GM12892 (cell line): ENCODE measurements at regions not wholly inside any gene's neighbourhood (a gene's known extent, or its start where the extent isn't known, plus 50 kb on each side); places are given as distances from the start of the nearest gene placed in this dataset.

Experiments used
- POLR2A ChIP-seq: IDR thresholded peaks from 2 replicates; pipeline ENCODE4 v1.6.1; 2011; ENCODE audit warnings: low read depth, low read length, control low read depth
- POLR2AphosphoS5 ChIP-seq: IDR thresholded peaks from 2 replicates; pipeline ENCODE4 v1.6.1; 2011; ENCODE audit warnings: low read depth, low read length, control low read depth
- TAF1 ChIP-seq: IDR thresholded peaks from 2 replicates; pipeline ENCODE4 v1.6.1; 2011; ENCODE audit warnings: low read depth, mild to moderate bottlenecking, control low read depth, low read length, borderline replicate concordance

GRCh38 chrX:42930951-42931350 lies 153.0 kb upstream of the PPP1R2C start:
- TF ChIP-seq POLR2A: no peak
- no peak for TF ChIP-seq POLR2AphosphoS5
- TF ChIP-seq TAF1: no peak
